ENCODE measurements at regions not wholly inside any gene's neighbourhood (a gene's known extent, or its start where the extent isn't known, plus 50 kb on each side); places are given as distances from the start of the nearest gene placed in this dataset.

- no peak for DNase-seq (ENCODE audit: low read depth in 2 of 2)
- no peak overlapping the region for H3K4me3 ChIP-seq (replicated peaks in 1 of 2; ENCODE audit: low read depth in 2 of 2, low read length in 2 of 2)
- TF ChIP-seq CTCF (IDR thresholded peaks at IDR 0.05; ENCODE audit: low read depth, low read length), result no peak
Measured at GRCh38 chr12:29971446-29971845, 187.7 kb upstream of the TMTC1 start.

GRCh38 chr12:29970501-29970900 is 186.8 kb upstream of the TMTC1 start:
- TF ChIP-seq CTCF (IDR thresholded peaks at IDR 0.05; ENCODE audit: low read depth, low read length), result no peak
- H3K4me3 ChIP-seq (replicated peaks in 1 of 2; ENCODE audit: low read depth in 2 of 2, low read length in 2 of 2), result no peak overlapping the region
- no peak for DNase-seq (ENCODE audit: low read depth in 2 of 2)

- DNase-seq (ENCODE audit: low read depth in 2 of 2), result no peak
- no peak for TF ChIP-seq CTCF (IDR thresholded peaks at IDR 0.05; ENCODE audit: low read depth, low read length)
- H3K4me3 ChIP-seq (replicated peaks in 1 of 2; ENCODE audit: low read depth in 2 of 2, low read length in 2 of 2), result no peak overlapping the region
Measured at GRCh38 chr12:29962276-29963035, 178.7 kb upstream of the TMTC1 start.

GRCh38 chr12:29961231-29961630 is 177.5 kb upstream of the TMTC1 start:
- TF ChIP-seq CTCF (IDR thresholded peaks at IDR 0.05; ENCODE audit: low read depth, low read length), result no peak
- H3K4me3 ChIP-seq (replicated peaks in 1 of 2; ENCODE audit: low read depth in 2 of 2, low read length in 2 of 2), result no peak overlapping the region
- DNase-seq (ENCODE audit: low read depth in 2 of 2), result peak in 1 of 2 donors; percentile 45

GRCh38 chr12:29960122-29960521 is 176.4 kb upstream of the TMTC1 start:
- TF ChIP-seq CTCF (IDR thresholded peaks at IDR 0.05; ENCODE audit: low read depth, low read length), result no peak
- no peak overlapping the region for H3K4me3 ChIP-seq (replicated peaks in 1 of 2; ENCODE audit: low read depth in 2 of 2, low read length in 2 of 2)

GRCh38 chr12:29957835-29958234 is 174.1 kb upstream of the TMTC1 start:
- TF ChIP-seq CTCF (IDR thresholded peaks at IDR 0.05; ENCODE audit: low read depth, low read length), result no peak
- no peak for DNase-seq (ENCODE audit: low read depth in 2 of 2)
- H3K4me3 ChIP-seq (replicated peaks in 1 of 2; ENCODE audit: low read depth in 2 of 2, low read length in 2 of 2), result no peak overlapping the region

More at GRCh38 chr12:29960122-29960521, 176.4 kb upstream of the TMTC1 start:
- peak in 1 of 2 donors; percentile 14 for DNase-seq (ENCODE audit: low read depth in 2 of 2)

- TF ChIP-seq CTCF (IDR thresholded peaks at IDR 0.05; ENCODE audit: low read depth, low read length), result no peak
- no peak for DNase-seq (ENCODE audit: low read depth in 2 of 2)
Measured at GRCh38 chr12:29945904-29946303, 162.2 kb upstream of the TMTC1 start.

More at GRCh38 chr12:29945904-29946303, 162.2 kb upstream of the TMTC1 start:
- H3K4me3 ChIP-seq (replicated peaks in 1 of 2; ENCODE audit: low read depth in 2 of 2, low read length in 2 of 2), result no peak overlapping the region
